H9 (cell line): ENCODE measurements at regions not wholly inside any gene's neighbourhood (a gene's known extent, or its start where the extent isn't known, plus 50 kb on each side); places are given as distances from the start of the nearest gene placed in this dataset.

Source experiments
- DNase-seq: peaks from one replicate; pipeline ENCODE4 v3.0.0-alpha.2; 2017
- H2AFZ ChIP-seq: one replicate; pipeline ENCODE4 v1.6.1; 2013; ENCODE audit warnings: mild to moderate bottlenecking, low read length, control low read depth, moderate library complexity
- H2AK5ac ChIP-seq: 2 replicates; pipeline ENCODE4 v1.6.1; 2013; ENCODE audit warnings: low read length, control low read depth, mixed read lengths; ENCODE audit not compliant: insufficient read length
- H2BK120ac ChIP-seq: one replicate; pipeline ENCODE4 v1.6.1; 2013; ENCODE audit warnings: low read depth, mild to moderate bottlenecking, low read length, control low read depth, inconsistent platforms; ENCODE audit not compliant: poor library complexity, severe bottlenecking
- H2BK12ac ChIP-seq: 2 replicates; pipeline ENCODE4 v1.6.1; 2013; ENCODE audit warnings: low read length, control low read depth, mixed read lengths, low read depth; ENCODE audit not compliant: insufficient read length
- H2BK15ac ChIP-seq: 2 replicates; pipeline ENCODE4 v1.6.1; 2013; ENCODE audit warnings: low read depth, low read length, control low read depth
- H2BK20ac ChIP-seq: one replicate; pipeline ENCODE4 v1.6.1; 2013; ENCODE audit warnings: low read depth, mild to moderate bottlenecking, low read length, control low read depth, inconsistent platforms; ENCODE audit not compliant: poor library complexity, severe bottlenecking
- H2BK5ac ChIP-seq: 2 replicates; pipeline ENCODE4 v1.6.1; 2013; ENCODE audit warnings: low read length, control low read depth, mixed read lengths; ENCODE audit not compliant: insufficient read length
- H3K14ac ChIP-seq: 2 replicates; pipeline ENCODE4 v1.6.1; 2013; ENCODE audit warnings: low read length, control low read depth; ENCODE audit not compliant: insufficient read depth
- H3K18ac ChIP-seq: 2 replicates; pipeline ENCODE4 v1.6.1; 2013; ENCODE audit warnings: low read depth, mild to moderate bottlenecking, mixed read lengths, low read length, control low read depth; ENCODE audit not compliant: insufficient read length
- H3K23ac ChIP-seq: 2 replicates; pipeline ENCODE4 v1.6.1; 2013; ENCODE audit warnings: low read length, control low read depth, mixed read lengths, low read depth; ENCODE audit not compliant: insufficient read length
- H3K23me2 ChIP-seq: 2 replicates; pipeline ENCODE4 v1.6.1; 2013; ENCODE audit warnings: low read depth, mild to moderate bottlenecking, mixed read lengths, low read length, control low read depth; ENCODE audit not compliant: insufficient read length, poor library complexity, severe bottlenecking
- H3K27ac ChIP-seq: 2 replicates; pipeline ENCODE4 v1.5.1; 2013; ENCODE audit warnings: low read length, control low read depth, mixed read lengths, low read depth; ENCODE audit not compliant: insufficient read length
- H3K27me3 ChIP-seq: 2 replicates; pipeline ENCODE4 v1.6.1; 2013; ENCODE audit warnings: low read length, control low read depth, inconsistent platforms; ENCODE audit not compliant: insufficient read depth
- H3K4ac ChIP-seq: 2 replicates; pipeline ENCODE4 v1.6.1; 2013; ENCODE audit warnings: low read depth, mild to moderate bottlenecking, control low read depth, inconsistent platforms, low read length, moderate library complexity
- H3K4me1 ChIP-seq: 2 replicates; pipeline ENCODE4 v1.6.1; 2013; ENCODE audit warnings: low read length, control low read depth, inconsistent platforms; ENCODE audit not compliant: insufficient read depth
- H3K4me2 ChIP-seq: 2 replicates; pipeline ENCODE4 v1.6.1; 2013; ENCODE audit warnings: low read length, control low read depth, mixed read lengths; ENCODE audit not compliant: insufficient read length, insufficient read depth
- H3K56ac ChIP-seq: 2 replicates; pipeline ENCODE4 v1.6.1; 2013; ENCODE audit warnings: low read depth, mild to moderate bottlenecking, mixed read lengths, low read length, control low read depth; ENCODE audit not compliant: insufficient read length
- H3K79me1 ChIP-seq: 2 replicates; pipeline ENCODE4 v1.6.1; 2013; ENCODE audit warnings: low read depth, mild to moderate bottlenecking, moderate library complexity, low read length, control low read depth, inconsistent platforms; ENCODE audit not compliant: insufficient read depth, poor library complexity, severe bottlenecking
- H3K79me2 ChIP-seq: 2 replicates; pipeline ENCODE4 v1.6.1; 2013; ENCODE audit warnings: low read length, control low read depth, inconsistent platforms; ENCODE audit not compliant: insufficient read depth
- H3K9ac ChIP-seq: 2 replicates; pipeline ENCODE4 v1.6.1; 2013; ENCODE audit warnings: low read length, control low read depth, mixed read lengths; ENCODE audit not compliant: insufficient read length; ENCODE audit errors: extremely low read depth
- H3K9me3 ChIP-seq: one replicate; pipeline ENCODE4 v1.6.1; 2013; ENCODE audit warnings: low read depth, low read length, inconsistent platforms; ENCODE audit not compliant: control insufficient read depth
- H3T11ph ChIP-seq: one replicate; pipeline ENCODE4 v1.6.1; 2013; ENCODE audit warnings: mild to moderate bottlenecking, low read length, control low read depth, inconsistent platforms
- H4K20me1 ChIP-seq: one replicate; pipeline ENCODE4 v1.6.1; 2013; ENCODE audit not compliant: control insufficient read depth, insufficient read length, insufficient read depth
- H4K5ac ChIP-seq: 2 replicates; pipeline ENCODE4 v1.6.1; 2013; ENCODE audit warnings: low read depth, mild to moderate bottlenecking, mixed read lengths, low read length, control low read depth; ENCODE audit not compliant: insufficient read length
- H4K8ac ChIP-seq: replicated peaks from 2 replicates; pipeline ENCODE4 v1.6.1; 2013; ENCODE audit warnings: low read length, control low read depth, mixed read lengths, low read depth; ENCODE audit not compliant: insufficient read length
- H4K91ac ChIP-seq: 2 replicates; pipeline ENCODE4 v1.6.1; 2013; ENCODE audit warnings: low read depth, mild to moderate bottlenecking, moderate library complexity, mixed read lengths, low read length, control low read depth; ENCODE audit not compliant: insufficient read length
- H3K27ac Mint-ChIP-seq, 3 experiments: 2 replicates in 2 of 3; 3 replicates in 1 of 3; pipeline ENCODE4 v1.8.0; 2020 to 2021; ENCODE audit warnings: mixed read lengths in 3 of 3, mild to moderate bottlenecking in 1 of 3, moderate library complexity in 1 of 3
- H3K27me3 Mint-ChIP-seq: 2 replicates; pipeline ENCODE4 v1.8.0; 2021; ENCODE audit warnings: low read depth, mild to moderate bottlenecking, moderate library complexity, mixed read lengths
- H3K36me3 Mint-ChIP-seq, 3 experiments: 2 replicates in 2 of 3; 3 replicates in 1 of 3; pipeline ENCODE4 v1.8.0; 2020 to 2021; ENCODE audit warnings: low read depth in 3 of 3, mixed read lengths in 3 of 3; ENCODE audit not compliant: insufficient read depth in 1 of 3
- H3K4me1 Mint-ChIP-seq, 2 experiments: 2 replicates each; pipeline ENCODE4 v1.8.0; 2020; ENCODE audit warnings: mixed read lengths in 2 of 2
- H3K4me3 Mint-ChIP-seq, 2 experiments: 2 replicates in 1 of 2; 3 replicates in 1 of 2; pipeline ENCODE4 v1.8.0; 2020 to 2021; ENCODE audit warnings: mild to moderate bottlenecking in 2 of 2, mixed read lengths in 2 of 2, moderate library complexity in 1 of 2
- H3K9me3 Mint-ChIP-seq, 2 experiments: 2 replicates in 1 of 2; 3 replicates in 1 of 2; pipeline ENCODE4 v1.8.0; 2020; ENCODE audit warnings: mild to moderate bottlenecking in 2 of 2, mixed read lengths in 2 of 2, moderate library complexity in 1 of 2
- CTCF ChIP-seq: fragments of 200-600 bp; sonication (generic); conservative IDR thresholded peaks from 3 replicates; pipeline ENCODE4 v1.8.0; 2021; ENCODE audit warnings: antibody characterized with exemption, mild to moderate bottlenecking
- WGBS: extraction: QIAGEN DNeasy Blood & Tissue Kit; methylation state at CpG from one replicate; pipeline ENCODE4 v1.1.7; 2013; ENCODE audit warnings: missing lambda C conversion rate, low lambda C conversion rate, mixed read lengths; ENCODE audit not compliant: insufficient read length; ENCODE audit errors: extremely low coverage; 5-methylcytosine and 5-hydroxymethylcytosine counted together

- Histone ChIP-seq H2AFZ (no peak overlapping the region), H3K27ac (no peak overlapping the region), H3K9me3 (no peaks in the 10 kb centered on the region), H4K91ac (no peak overlapping the region), H3K79me2 (no peaks in the 10 kb centered on the region), H4K20me1 (no peaks in the 10 kb centered on the region), H3K14ac (no peak overlapping the region), H3K9ac (no peak overlapping the region), H3K4me2 (no peak overlapping the region), H3K18ac (no peak overlapping the region), H3K23me2 (no peaks in the 10 kb centered on the region), H3K56ac (no peak overlapping the region), H2BK120ac (no peak overlapping the region), H3T11ph (no peak overlapping the region), H3K27me3 (no peaks in the 10 kb centered on the region), H3K79me1 (no peaks in the 10 kb centered on the region), H3K4ac (no peak overlapping the region), H2BK20ac (no peak overlapping the region), H4K5ac (no peak overlapping the region), H2AK5ac (no peak overlapping the region), H3K23ac (no peak overlapping the region), H2BK15ac (no peak overlapping the region), H2BK12ac (no peak overlapping the region), H4K8ac (no peak overlapping the region), H2BK5ac (no peak overlapping the region), H3K4me1 (no peaks in the 10 kb centered on the region)
- Mint-ChIP-seq H3K36me3 (no peaks in the 10 kb centered on the region), H3K4me1 (0 out of 4 replicates have a peak, but pooled peaks cover 0 to 4% of the 10 kb centered on the region in 2 experiments), H3K27me3 (no peaks in the 10 kb centered on the region), H3K9me3 (no peaks in the 10 kb centered on the region), H3K27ac (no peak overlapping the region), H3K4me3 (no peak overlapping the region)
- DNase-seq = no peak
- no CpG with 5 or more reads among the region's 3 CpGs for WGBS
- TF ChIP-seq CTCF = no peak
These were observed 224.6 kb downstream of the PLK2 start for GRCh38 chr5:58235299-58235698.
